ENCODE measurements at regions not wholly inside any gene's neighbourhood (a gene's known extent, or its start where the extent isn't known, plus 50 kb on each side); places are given as distances from the start of the nearest gene placed in this dataset.
"Not testable (repeated sequence)": the region's sequence is repeated elsewhere in the genome, so short reads cannot be mapped to it uniquely, and the experiment has no call there.

- in situ Hi-C loops (cut with HindIII; ENCODE audit: low sequenced_read_pairs): not testable (repeated sequence)
These were observed 2661.6 kb upstream of the PCDH20 start for GRCh38 chr13:64077132-64077835.

- in situ Hi-C loops (cut with HindIII; ENCODE audit: low sequenced_read_pairs): no loop called here
These were observed 2660.1 kb upstream of the PCDH20 start for GRCh38 chr13:64075543-64076271.

- in situ Hi-C loops (cut with HindIII; ENCODE audit: low sequenced_read_pairs): no loop called here
These were observed 2659.4 kb upstream of the PCDH20 start for GRCh38 chr13:64074971-64075474.

GRCh38 chr13:64073203-64073602, 2657.6 kb upstream of the PCDH20 start:
- in situ Hi-C loops (cut with HindIII; ENCODE audit: low sequenced_read_pairs): no loop called here

- in situ Hi-C loops (cut with HindIII; ENCODE audit: low sequenced_read_pairs): no loop called here
These were observed 2655.7 kb upstream of the PCDH20 start for GRCh38 chr13:64071352-64071751.

- in situ Hi-C loops (cut with HindIII; ENCODE audit: low sequenced_read_pairs): no loop called here
These were observed 2654.2 kb upstream of the PCDH20 start for GRCh38 chr13:64069892-64070291.

- in situ Hi-C loops (cut with HindIII; ENCODE audit: low sequenced_read_pairs): no loop called here
These were observed 2651.1 kb upstream of the PCDH20 start for GRCh38 chr13:64066711-64067110.

- in situ Hi-C loops (cut with HindIII; ENCODE audit: low sequenced_read_pairs): no loop called here
These were observed 2646.0 kb upstream of the PCDH20 start for GRCh38 chr13:64061649-64062048.

GRCh38 chr13:64057372-64058020, 2641.8 kb upstream of the PCDH20 start:
- in situ Hi-C loops (cut with HindIII; ENCODE audit: low sequenced_read_pairs): no loop called here

GRCh38 chr13:64054321-64054720, 2638.7 kb upstream of the PCDH20 start:
- in situ Hi-C loops (cut with HindIII; ENCODE audit: low sequenced_read_pairs): no loop called here

- in situ Hi-C loops (cut with HindIII; ENCODE audit: low sequenced_read_pairs): no loop called here
These were observed 2636.9 kb upstream of the PCDH20 start for GRCh38 chr13:64052521-64052920.

GRCh38 chr13:64051278-64051677, 2635.6 kb upstream of the PCDH20 start:
- in situ Hi-C loops (cut with HindIII; ENCODE audit: low sequenced_read_pairs): no loop called here

GRCh38 chr13:64041296-64041695, 2625.6 kb upstream of the PCDH20 start:
- in situ Hi-C loops (cut with HindIII; ENCODE audit: low sequenced_read_pairs): no loop called here

- in situ Hi-C loops (cut with HindIII; ENCODE audit: low sequenced_read_pairs): no loop called here
These were observed 2618.3 kb upstream of the PCDH20 start for GRCh38 chr13:64033921-64034320.

GRCh38 chr13:64029343-64030093, 2613.9 kb upstream of the PCDH20 start:
- in situ Hi-C loops (cut with HindIII; ENCODE audit: low sequenced_read_pairs): loop anchor here (5.0 kb wide), 1 partner anchor 77 kb away; no protein-coding TSS in a partner anchor

- in situ Hi-C loops (cut with HindIII; ENCODE audit: low sequenced_read_pairs): loop anchor here (5.0 kb wide), 1 partner anchor 76 kb away; no protein-coding TSS in a partner anchor
These were observed 2612.9 kb upstream of the PCDH20 start for GRCh38 chr13:64028551-64028950.

- in situ Hi-C loops (cut with HindIII; ENCODE audit: low sequenced_read_pairs): no loop called here
These were observed 2604.5 kb upstream of the PCDH20 start for GRCh38 chr13:64020126-64020525.

GRCh38 chr13:64007339-64007738, 2591.7 kb upstream of the PCDH20 start:
- in situ Hi-C loops (cut with HindIII; ENCODE audit: low sequenced_read_pairs): no loop called here

GRCh38 chr13:64000321-64000720, 2584.7 kb upstream of the PCDH20 start:
- in situ Hi-C loops (cut with HindIII; ENCODE audit: low sequenced_read_pairs): no loop called here

- in situ Hi-C loops (cut with HindIII; ENCODE audit: low sequenced_read_pairs): no loop called here
These were observed 2584.1 kb upstream of the PCDH20 start for GRCh38 chr13:63999614-64000305.

Measured in endothelial cell of hepatic sinusoid (primary cell).